Tibial artery (tissue), 4 donors: ENCODE measurements at regions not wholly inside any gene's neighbourhood (a gene's known extent, or its start where the extent isn't known, plus 50 kb on each side); places are given as distances from the start of the nearest gene placed in this dataset.

ENCODE experiments used
- DNase-seq, 2 donors: peaks; one replicate each; pipeline ENCODE4 v3.0.0-alpha.2; 2019
- H3K27ac ChIP-seq, 2 donors: fragments of 200-600 bp; sonication (generic) in 1 of 2; 1 replicate in 1 of 2; 2 replicates in 1 of 2; pipeline ENCODE4 v1.5.1; 2018 to 2019; ENCODE audit warnings: mild to moderate bottlenecking in 1 of 2
- H3K27me3 ChIP-seq, 2 donors: fragments of 200-600 bp; sonication (generic) in 1 of 2; one replicate each; pipeline versions ENCODE4 v1.5.1 to v1.6.0; 2016 to 2019
- H3K36me3 ChIP-seq, 3 donors: fragments of 200-600 bp; sonication (generic) in 2 of 3; one replicate each; pipeline ENCODE4 v1.5.1; 2016 to 2019; ENCODE audit warnings: mild to moderate bottlenecking in 2 of 3
- H3K4me1 ChIP-seq, 4 donors: fragments of 200-600 bp; sonication (generic) in 2 of 4; 1 replicate in 3 of 4; 2 replicates in 1 of 4; pipeline ENCODE4 v1.5.1; 2016 to 2019
- H3K4me3 ChIP-seq, 2 donors: fragments of 200-600 bp; sonication (generic) in 1 of 2; 1 replicate in 1 of 2; 2 replicates in 1 of 2; pipeline ENCODE4 v1.5.1; 2018 to 2019; ENCODE audit warnings: mild to moderate bottlenecking in 2 of 2
- H3K9me3 ChIP-seq, 3 donors: fragments of 200-600 bp; sonication (generic) in 1 of 3; one replicate each; pipeline ENCODE4 v1.5.1; 2016 to 2019
- intact Hi-C: fragments of 100-400 bp; cut with DNase I; formaldehyde crosslinking; loops from one replicate; pipeline ENCODE4 v1.15.0; 2023; ENCODE audit warnings: low total_unique reads
- TF ChIP-seq, protein P1 (sequence below), 2 experiments: fragments of 200-600 bp in 1 of 2; fragments of 450-650 bp in 1 of 2; IDR thresholded peaks; one replicate each; pipeline ENCODE4 v1.5.1; 2017 to 2019; ENCODE audit warnings: antibody characterized with exemption in 2 of 2, mild to moderate bottlenecking in 1 of 2, moderate library complexity in 1 of 2

DNA sequence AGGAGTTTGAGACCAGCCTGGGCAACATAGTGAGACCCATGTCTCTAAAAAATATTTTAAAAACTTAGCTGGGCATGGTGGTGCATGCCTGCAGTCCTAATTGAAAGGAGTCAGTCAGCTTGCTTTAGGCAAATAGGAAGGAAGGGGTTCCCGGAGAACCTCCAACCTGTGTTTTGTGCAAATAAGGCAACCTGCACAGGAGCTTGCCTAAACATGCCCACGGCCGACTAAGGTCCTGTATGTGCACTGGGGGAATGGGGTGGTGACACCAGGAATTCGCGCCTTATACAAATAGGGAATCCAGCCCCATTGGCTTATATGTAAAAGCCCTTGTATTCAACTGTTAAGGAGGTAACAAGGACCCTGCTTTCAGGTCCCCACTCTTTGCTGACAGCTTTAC lies 429.2 kb upstream of the ZP4 start:
- intact Hi-C loops: no loop called here
- TF ChIP-seq, protein P1, sequence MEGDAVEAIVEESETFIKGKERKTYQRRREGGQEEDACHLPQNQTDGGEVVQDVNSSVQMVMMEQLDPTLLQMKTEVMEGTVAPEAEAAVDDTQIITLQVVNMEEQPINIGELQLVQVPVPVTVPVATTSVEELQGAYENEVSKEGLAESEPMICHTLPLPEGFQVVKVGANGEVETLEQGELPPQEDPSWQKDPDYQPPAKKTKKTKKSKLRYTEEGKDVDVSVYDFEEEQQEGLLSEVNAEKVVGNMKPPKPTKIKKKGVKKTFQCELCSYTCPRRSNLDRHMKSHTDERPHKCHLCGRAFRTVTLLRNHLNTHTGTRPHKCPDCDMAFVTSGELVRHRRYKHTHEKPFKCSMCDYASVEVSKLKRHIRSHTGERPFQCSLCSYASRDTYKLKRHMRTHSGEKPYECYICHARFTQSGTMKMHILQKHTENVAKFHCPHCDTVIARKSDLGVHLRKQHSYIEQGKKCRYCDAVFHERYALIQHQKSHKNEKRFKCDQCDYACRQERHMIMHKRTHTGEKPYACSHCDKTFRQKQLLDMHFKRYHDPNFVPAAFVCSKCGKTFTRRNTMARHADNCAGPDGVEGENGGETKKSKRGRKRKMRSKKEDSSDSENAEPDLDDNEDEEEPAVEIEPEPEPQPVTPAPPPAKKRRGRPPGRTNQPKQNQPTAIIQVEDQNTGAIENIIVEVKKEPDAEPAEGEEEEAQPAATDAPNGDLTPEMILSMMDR (IDR thresholded peaks at IDR 0.05): no peak
- no peak overlapping the region for H3K4me3 ChIP-seq
- no peaks in the 10 kb centered on the region for H3K4me1 ChIP-seq
- no peaks in the 10 kb centered on the region for H3K27me3 ChIP-seq
- H3K36me3 ChIP-seq: no peaks in the 10 kb centered on the region
- no peak for DNase-seq
- H3K9me3 ChIP-seq: no peaks in the 10 kb centered on the region
- H3K27ac ChIP-seq: no peak overlapping the region

DNA sequence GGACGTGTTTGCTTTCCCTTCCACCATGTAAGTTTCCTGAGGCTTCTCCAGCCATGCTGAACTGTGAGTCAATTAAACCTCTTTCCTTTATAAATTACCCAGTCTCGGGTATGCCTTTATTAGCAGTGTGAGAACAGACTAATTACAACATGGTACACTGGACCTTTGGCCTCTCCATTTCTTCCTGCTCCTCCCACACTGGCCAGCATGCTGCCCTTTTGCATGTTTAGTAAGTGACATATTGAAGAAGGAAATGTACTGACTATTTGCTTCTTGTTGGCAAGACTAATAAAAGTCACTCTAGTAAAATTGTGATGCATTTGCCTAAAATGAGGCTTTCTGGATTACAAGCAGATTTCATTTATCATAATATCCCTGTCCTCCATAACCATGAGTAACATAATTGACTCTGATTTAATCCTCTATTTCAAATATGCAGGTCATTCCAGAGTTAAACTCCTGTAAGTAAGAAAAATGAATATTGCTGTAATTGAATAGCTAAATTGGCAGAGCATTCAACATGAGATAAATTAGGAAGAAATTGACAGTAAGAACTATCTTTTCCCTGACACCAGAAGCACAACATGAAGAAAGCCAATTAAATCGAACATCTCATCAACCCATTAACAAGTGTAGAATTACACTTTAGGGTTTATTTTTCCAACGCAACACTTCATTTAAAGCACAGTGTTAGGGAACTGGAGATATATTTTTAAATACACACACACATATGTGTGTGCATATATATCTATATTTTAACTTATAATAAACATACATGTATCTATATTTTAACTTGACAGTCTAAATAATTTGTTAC lies 427.8 kb upstream of the ZP4 start:
- TF ChIP-seq, protein P1 (IDR thresholded peaks at IDR 0.05): no peak
- intact Hi-C loops: no loop called here
- Histone ChIP-seq H3K4me3 (no peak overlapping the region), H3K4me1 (no peaks in the 10 kb centered on the region), H3K27me3 (no peaks in the 10 kb centered on the region), H3K36me3 (no peaks in the 10 kb centered on the region), H3K27ac (no peak overlapping the region), H3K9me3 (no peaks in the 10 kb centered on the region)
- DNase-seq: no peak

DNA sequence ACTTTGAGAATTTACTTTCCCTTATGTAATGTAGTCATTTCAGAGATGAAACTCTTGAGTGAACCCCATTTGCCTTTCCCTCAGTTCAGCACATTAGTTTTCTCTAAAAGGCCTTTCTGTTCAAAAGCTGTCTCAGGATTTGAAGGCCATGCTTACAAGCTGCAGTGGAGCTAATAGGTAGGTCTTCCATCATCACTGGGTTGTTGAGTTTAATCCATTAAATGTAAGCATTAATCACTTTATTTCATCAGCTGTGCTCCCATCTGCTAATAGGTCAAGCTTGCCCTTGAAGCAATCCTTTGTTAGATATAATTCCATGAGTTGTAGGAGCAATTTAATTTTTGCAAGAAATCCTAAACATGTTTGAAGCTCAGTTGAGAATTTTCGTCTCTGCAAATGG lies 422.2 kb upstream of the ZP4 start:
- intact Hi-C loops: no loop called here
- H3K4me1 ChIP-seq: no peaks in the 10 kb centered on the region
- no peaks in the 10 kb centered on the region for H3K36me3 ChIP-seq
- no peak overlapping the region for H3K4me3 ChIP-seq
- DNase-seq: no peak
- no peaks in the 10 kb centered on the region for H3K27me3 ChIP-seq
- H3K9me3 ChIP-seq: no peaks in the 10 kb centered on the region
- no peak overlapping the region for H3K27ac ChIP-seq
- TF ChIP-seq, protein P1 (IDR thresholded peaks at IDR 0.05): no peak

DNA sequence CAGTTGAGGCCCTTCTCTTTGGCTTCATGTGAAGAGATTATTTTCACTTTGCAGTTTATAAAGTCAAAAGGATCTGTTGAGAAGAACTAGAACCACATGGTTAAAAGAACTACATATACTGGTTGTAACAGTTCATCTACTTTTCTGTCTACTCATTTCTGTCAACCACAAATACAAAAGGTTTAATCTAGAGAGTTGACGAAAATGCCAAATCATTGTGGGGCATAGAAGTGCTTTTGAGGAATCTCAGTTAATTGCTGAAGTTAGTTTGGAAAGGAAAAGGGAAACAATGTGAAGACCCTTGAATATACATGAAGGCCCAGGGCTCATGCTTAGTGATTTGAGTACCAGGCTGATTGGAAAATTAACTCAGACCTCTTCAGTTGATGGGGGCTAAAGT lies 415.7 kb upstream of the ZP4 start:
- no peaks in the 10 kb centered on the region for H3K9me3 ChIP-seq
- DNase-seq: no peak
- no peaks in the 10 kb centered on the region for H3K36me3 ChIP-seq
- no peaks in the 10 kb centered on the region for H3K27me3 ChIP-seq
- TF ChIP-seq, protein P1 (IDR thresholded peaks at IDR 0.05): no peak
- no peak overlapping the region for H3K27ac ChIP-seq
- intact Hi-C loops: no loop called here
- no peaks in the 10 kb centered on the region for H3K4me1 ChIP-seq
- no peak overlapping the region for H3K4me3 ChIP-seq

DNA sequence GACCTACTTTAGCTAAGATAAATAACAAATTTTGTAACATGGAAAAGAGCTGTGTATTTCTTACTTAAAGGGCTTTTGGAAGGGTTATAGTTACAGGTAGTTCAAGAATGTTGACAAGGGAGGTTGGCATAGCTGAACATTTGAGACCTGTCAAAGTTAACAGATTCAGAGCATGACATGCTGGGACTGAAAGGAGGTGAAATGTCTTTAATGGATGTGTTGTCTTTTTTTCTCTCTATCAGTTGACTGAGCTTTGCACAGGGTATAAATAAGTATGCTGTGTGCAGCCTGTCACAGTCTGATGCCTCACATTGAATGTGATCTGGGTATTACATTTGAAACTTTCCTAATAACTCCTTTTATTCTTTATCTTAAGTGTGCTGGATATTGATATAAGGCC lies 411.9 kb upstream of the ZP4 start:
- Histone ChIP-seq H3K36me3 (no peaks in the 10 kb centered on the region), H3K4me3 (no peak overlapping the region), H3K4me1 (no peaks in the 10 kb centered on the region), H3K27ac (no peak overlapping the region), H3K9me3 (peaks cover 0 to 2% (median 0%) of the 10 kb centered on the region in 3 donors), H3K27me3 (no peaks in the 10 kb centered on the region)
- intact Hi-C loops: no loop called here
- TF ChIP-seq, protein P1 (IDR thresholded peaks at IDR 0.05): no peak
- DNase-seq: no peak
